AG09319 (cell line): ENCODE measurements at regions not wholly inside any gene's neighbourhood (a gene's known extent, or its start where the extent isn't known, plus 50 kb on each side); places are given as distances from the start of the nearest gene placed in this dataset.

Experiments
- DNase-seq: peaks from one replicate; pipeline ENCODE4 v3.0.0-alpha.2; 2010; ENCODE audit warnings: low read depth; ENCODE audit errors: extremely low read depth
- CTCF ChIP-seq: IDR thresholded peaks from 2 replicates; pipeline ENCODE4 v1.5.1; 2011; ENCODE audit warnings: low read depth, mild to moderate bottlenecking, inconsistent platforms, low read length, moderate library complexity

GRCh38 chr7:36070230-36070629 is 82.8 kb upstream of the EEPD1 start:
- DNase-seq = no peak

GRCh38 chr7:36071605-36072004 is 81.4 kb upstream of the EEPD1 start:
- DNase-seq = no peak
- TF ChIP-seq CTCF = no peak

More at GRCh38 chr7:36070230-36070629, 82.8 kb upstream of the EEPD1 start:
- TF ChIP-seq CTCF = no peak

- no peak for DNase-seq
- TF ChIP-seq CTCF = no peak
These were observed 80.4 kb upstream of the EEPD1 start for GRCh38 chr7:36072620-36073019.

GRCh38 chr7:36075561-36075960 is 77.5 kb upstream of the EEPD1 start:
- no peak for TF ChIP-seq CTCF
- no peak for DNase-seq

- DNase-seq = no peak
- TF ChIP-seq CTCF = no peak
These were observed 77.0 kb upstream of the EEPD1 start for GRCh38 chr7:36076074-36076473.

- no peak for DNase-seq
- no peak for TF ChIP-seq CTCF
These were observed 74.2 kb upstream of the EEPD1 start for GRCh38 chr7:36078816-36079360.

DNA sequence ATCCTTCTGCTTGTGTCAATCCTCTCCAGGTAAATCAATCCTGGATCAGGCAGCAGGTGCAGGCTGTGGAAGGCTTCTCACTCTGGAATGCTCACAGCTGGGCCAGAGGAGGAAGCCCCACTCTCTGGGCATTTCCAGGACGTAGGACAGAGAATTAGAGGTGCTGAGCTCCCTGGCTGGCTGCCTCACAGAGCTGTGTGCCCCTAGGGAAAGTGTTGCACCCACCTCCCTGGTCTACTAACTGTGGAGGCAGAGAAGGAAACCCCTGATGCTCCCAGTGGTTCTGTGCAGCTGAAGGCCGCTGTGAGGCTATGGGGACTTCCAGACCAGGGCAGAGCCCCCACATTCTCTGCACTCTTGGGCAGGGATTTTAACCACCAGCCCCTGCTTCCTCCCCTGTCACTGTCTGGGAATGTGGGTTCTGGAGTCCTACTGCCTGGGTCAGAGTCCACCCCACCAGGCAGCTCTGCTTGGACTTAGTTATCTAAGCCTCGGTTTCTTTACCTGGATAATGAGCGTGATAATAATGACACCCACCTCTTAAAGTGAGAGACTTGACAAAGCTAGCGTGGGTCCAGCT is 73.5 kb upstream of the EEPD1 start:
- DNase-seq = no peak
- TF ChIP-seq CTCF = no peak
